CD14-positive monocyte (primary cell): ENCODE measurements at regions not wholly inside any gene's neighbourhood (a gene's known extent, or its start where the extent isn't known, plus 50 kb on each side); places are given as distances from the start of the nearest gene placed in this dataset.

Experiments used
- DNase-seq, 3 donors: peaks; one replicate each; pipeline ENCODE4 v3.0.0-alpha.2; 2011 to 2022
- H2AFZ ChIP-seq: 2 replicates; pipeline ENCODE4 v1.6.0; 2012; ENCODE audit warnings: mild to moderate bottlenecking, low read depth, low read length, inconsistent platforms; ENCODE audit not compliant: insufficient read depth, poor library complexity, severe bottlenecking
- H3K27ac ChIP-seq, 2 donors: 1 replicate in 1 of 2; 2 replicates in 1 of 2; pipeline ENCODE4 v1.5.1; 2012 to 2013; ENCODE audit warnings: low read length in 2 of 2, control low read depth in 1 of 2, inconsistent platforms in 1 of 2, low read depth in 1 of 2, mild to moderate bottlenecking in 1 of 2
- H3K27me3 ChIP-seq, 2 donors: one replicate each; pipeline versions ENCODE4 v1.6.0 to v1.6.1; 2011 to 2013; ENCODE audit warnings: low read length in 2 of 2; ENCODE audit not compliant: control insufficient read depth in 2 of 2, insufficient read depth in 2 of 2
- H3K36me3 ChIP-seq, 2 donors: replicated peaks in 1 of 2; 1 replicate in 1 of 2; 2 replicates in 1 of 2; pipeline versions ENCODE4 v1.5.1 to v1.6.1; 2012 to 2013; ENCODE audit warnings: low read length in 2 of 2, control low read depth in 1 of 2, inconsistent platforms in 1 of 2, mild to moderate bottlenecking in 1 of 2; ENCODE audit not compliant: insufficient read depth in 2 of 2, control insufficient read depth in 1 of 2
- H3K4me1 ChIP-seq, 2 donors: 1 replicate in 1 of 2; 2 replicates in 1 of 2; pipeline versions ENCODE4 v1.5.1 to v1.6.1; 2012 to 2013; ENCODE audit warnings: low read length in 2 of 2, control low read depth in 1 of 2, inconsistent platforms in 1 of 2, mild to moderate bottlenecking in 1 of 2, moderate library complexity in 1 of 2; ENCODE audit not compliant: insufficient read depth in 2 of 2, control insufficient read depth in 1 of 2
- H3K4me2 ChIP-seq: replicated peaks from 2 replicates; pipeline ENCODE3; 2012; ENCODE audit warnings: low read length, moderate library complexity, mild to moderate bottlenecking; ENCODE audit not compliant: poor library complexity, severe bottlenecking; ENCODE audit errors: extremely low read depth
- H3K4me3 ChIP-seq, 3 experiments: fragments of 200-600 bp in 1 of 3; sonication (generic) in 1 of 3; replicated peaks in 1 of 3; 1 replicate in 2 of 3; 2 replicates in 1 of 3; pipeline ENCODE4 v1.5.1; 2011 to 2013; ENCODE audit warnings: low read length in 3 of 3, mild to moderate bottlenecking in 3 of 3, control low read depth in 2 of 3, low read depth in 2 of 3, inconsistent platforms in 1 of 3, moderate library complexity in 1 of 3
- H3K79me2 ChIP-seq: 2 replicates; pipeline ENCODE4 v1.6.0; 2012; ENCODE audit warnings: mild to moderate bottlenecking, control low read depth, inconsistent platforms, low read length, moderate library complexity; ENCODE audit not compliant: insufficient read depth
- H3K9ac ChIP-seq: 2 replicates; pipeline ENCODE4 v1.6.0; 2017; ENCODE audit warnings: low read length, mild to moderate bottlenecking; ENCODE audit not compliant: insufficient read depth, poor library complexity, severe bottlenecking
- H3K9me3 ChIP-seq, 2 donors: replicated peaks in 1 of 2; 1 replicate in 1 of 2; 2 replicates in 1 of 2; pipeline versions ENCODE4 v1.5.1 to v1.6.1; 2012 to 2013; ENCODE audit warnings: low read length in 2 of 2, control low read depth in 1 of 2; ENCODE audit not compliant: control insufficient read depth in 1 of 2, insufficient read depth in 1 of 2
- H4K20me1 ChIP-seq: 2 replicates; pipeline ENCODE4 v1.6.0; 2012; ENCODE audit warnings: mild to moderate bottlenecking, low read length, control low read depth, moderate library complexity; ENCODE audit not compliant: insufficient read depth
- H3K27ac Mint-ChIP-seq, 7 donors: one replicate each; pipeline ENCODE4 v1.8.0; 2020; ENCODE audit warnings: mild to moderate bottlenecking in 7 of 7, mixed read lengths in 7 of 7, moderate library complexity in 6 of 7, inconsistent platforms in 2 of 7
- H3K27me3 Mint-ChIP-seq, 3 donors: one replicate each; pipeline ENCODE4 v1.8.0; 2021 to 2022; ENCODE audit warnings: low read depth in 3 of 3, mild to moderate bottlenecking in 3 of 3, mixed read lengths in 3 of 3, moderate library complexity in 3 of 3, inconsistent platforms in 1 of 3
- H3K36me3 Mint-ChIP-seq, 2 donors: one replicate each; pipeline ENCODE4 v1.8.0; 2020; ENCODE audit warnings: mixed read lengths in 2 of 2, inconsistent platforms in 1 of 2, mild to moderate bottlenecking in 1 of 2
- H3K4me1 Mint-ChIP-seq: one replicate; pipeline ENCODE4 v1.8.0; 2020; ENCODE audit warnings: mild to moderate bottlenecking, mixed read lengths
- H3K4me3 Mint-ChIP-seq, 2 donors: one replicate each; pipeline ENCODE4 v1.8.0; 2020; ENCODE audit warnings: mild to moderate bottlenecking in 2 of 2, mixed read lengths in 2 of 2, moderate library complexity in 1 of 2
- H3K9me3 Mint-ChIP-seq, 7 donors: one replicate each; pipeline ENCODE4 v1.8.0; 2020 to 2022; ENCODE audit warnings: mixed read lengths in 7 of 7, mild to moderate bottlenecking in 6 of 7, moderate library complexity in 6 of 7, inconsistent platforms in 2 of 7
- CTCF ChIP-seq: fragments of 200-600 bp; IDR thresholded peaks from one replicate; pipeline ENCODE4 v1.8.0; 2022; ENCODE audit warnings: antibody characterized with exemption, mild to moderate bottlenecking
- WGBS: methylation state at CpG from one replicate; pipeline ENCODE4 v1.1.5; 2013; ENCODE audit warnings: missing lambda C conversion rate; ENCODE audit not compliant: insufficient coverage; 5-methylcytosine and 5-hydroxymethylcytosine counted together
- intact Hi-C, 2 donors: fragments of 100-400 bp; cut with micrococcal nuclease; formaldehyde crosslinking; loops; one replicate each; pipeline versions ENCODE4 v1.15.0 to v1.15.1; 2023

DNA sequence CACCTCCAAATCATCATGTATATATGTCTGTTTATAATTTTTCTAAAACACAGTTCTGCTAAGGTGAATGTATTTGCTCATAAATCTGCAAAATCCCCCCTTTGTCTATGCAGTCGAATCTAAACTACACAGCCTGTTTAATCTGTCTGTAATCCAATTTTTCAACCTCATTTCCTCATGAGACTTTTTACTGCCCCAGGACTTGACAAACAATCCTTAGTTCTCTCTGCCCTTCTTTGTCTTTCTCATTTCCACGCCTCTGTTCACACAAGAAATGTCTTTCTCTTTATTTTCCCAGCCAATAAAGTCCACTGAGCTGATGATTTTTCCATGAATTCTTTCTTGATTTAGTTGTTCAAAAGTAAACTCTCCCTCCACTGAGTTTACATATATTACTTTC is 1154.3 kb downstream of the FAM181B start:
- Histone ChIP-seq H3K9ac (no peak overlapping the region), H3K27me3 (no peaks in the 10 kb centered on the region), H2AFZ (no peak overlapping the region), H3K79me2 (no peaks in the 10 kb centered on the region), H3K36me3 (no peaks in the 10 kb centered on the region), H3K9me3 (no peaks in the 10 kb centered on the region), H3K4me2 (no peak overlapping the region), H3K4me3 (no peak overlapping the region), H3K27ac (no peak overlapping the region), H3K4me1 (no peaks in the 10 kb centered on the region), H4K20me1 (no peaks in the 10 kb centered on the region)
- Mint-ChIP-seq H3K27ac (no peak overlapping the region), H3K4me3 (no peak overlapping the region), H3K36me3 (no peaks in the 10 kb centered on the region), H3K27me3 (no peaks in the 10 kb centered on the region), H3K4me1 (no peaks in the 10 kb centered on the region), H3K9me3 (peaks cover 0 to 5% (median 0%) of the 10 kb centered on the region in 7 donors)
- no peak for TF ChIP-seq CTCF
- DNase-seq, result no peak
- intact Hi-C loops, result no loop called here
- 80% methylated on average over 1 of the region's 2 CpGs for WGBS

DNA sequence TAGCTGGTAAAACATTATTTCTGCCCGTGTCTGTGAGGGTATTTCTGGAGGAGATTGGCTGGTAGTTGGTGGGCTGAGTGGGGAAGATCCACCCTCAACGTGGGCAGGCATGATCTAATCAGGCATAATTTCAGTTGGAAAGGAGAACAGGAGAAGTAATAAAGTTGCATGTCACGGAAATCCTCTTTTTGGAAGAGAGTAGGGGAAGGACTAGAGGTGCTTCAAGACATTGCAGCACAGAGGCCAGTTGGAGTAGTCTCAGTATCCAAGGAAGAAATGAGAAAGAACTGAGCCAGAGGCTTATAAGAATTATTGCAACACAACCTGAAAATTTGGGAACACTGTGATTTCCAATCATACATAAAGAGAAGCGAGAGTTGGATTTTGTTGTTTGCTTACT is 1155.1 kb downstream of the FAM181B start:
- WGBS, result 58% methylated on average over 3 of the region's 4 CpGs
- Histone ChIP-seq H3K27me3 (no peaks in the 10 kb centered on the region), H3K4me3 (no peak overlapping the region), H3K9me3 (no peaks in the 10 kb centered on the region), H3K27ac (no peak overlapping the region), H3K79me2 (no peaks in the 10 kb centered on the region), H3K4me2 (no peak overlapping the region), H2AFZ (no peak overlapping the region), H3K36me3 (no peaks in the 10 kb centered on the region), H4K20me1 (no peaks in the 10 kb centered on the region), H3K4me1 (no peaks in the 10 kb centered on the region), H3K9ac (no peak overlapping the region)
- Mint-ChIP-seq H3K27me3 (no peaks in the 10 kb centered on the region), H3K4me3 (no peak overlapping the region), H3K9me3 (peaks cover 0 to 6% (median 0%) of the 10 kb centered on the region in 7 donors), H3K27ac (no peak overlapping the region), H3K4me1 (no peaks in the 10 kb centered on the region), H3K36me3 (no peaks in the 10 kb centered on the region)
- DNase-seq, result no peak
- TF ChIP-seq CTCF, result no peak
- intact Hi-C loops, result no loop called here
